SHP77 treated with DMSO at 0.1 percent for 48 hours (cell line): ENCODE measurements at regions not wholly inside any gene's neighbourhood (a gene's known extent, or its start where the extent isn't known, plus 50 kb on each side); places are given as distances from the start of the nearest gene placed in this dataset.

ENCODE experiments used
- DNase-seq: peaks from one replicate; lab custom pipeline; 2025; lab: John Stamatoyannopoulos, UW

DNA sequence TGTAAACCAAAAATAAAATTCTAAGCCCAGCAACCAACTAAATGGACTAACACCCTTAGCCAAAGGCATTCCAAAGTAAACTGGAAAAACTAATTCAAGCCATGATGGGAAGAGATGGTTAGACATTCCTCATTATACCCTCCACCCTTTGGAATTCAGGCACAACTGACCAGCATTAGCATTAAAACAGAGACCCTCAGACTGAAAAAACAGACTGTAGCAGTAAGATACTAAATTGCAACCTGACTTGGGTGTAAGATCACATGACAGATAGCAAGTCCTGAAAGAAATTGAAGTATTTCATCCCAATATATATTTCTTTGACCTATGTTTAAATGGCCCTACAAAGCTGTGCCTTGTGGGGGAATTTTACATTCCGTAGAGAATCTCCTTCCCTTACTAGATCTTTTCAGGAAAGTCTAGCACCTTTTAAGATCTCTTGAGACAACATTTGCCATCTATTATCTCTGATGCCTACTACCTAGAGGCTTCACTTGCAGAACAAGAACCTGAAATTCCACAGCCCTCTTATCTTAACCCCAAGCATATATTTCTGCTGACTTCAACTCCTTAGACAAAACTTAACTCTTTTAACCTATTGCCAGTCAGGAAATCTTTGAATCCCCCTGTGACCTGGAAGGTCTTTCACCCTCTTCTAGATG, 750.2 kb upstream of the IGFBP3 start:
- no peak for DNase-seq

DNA sequence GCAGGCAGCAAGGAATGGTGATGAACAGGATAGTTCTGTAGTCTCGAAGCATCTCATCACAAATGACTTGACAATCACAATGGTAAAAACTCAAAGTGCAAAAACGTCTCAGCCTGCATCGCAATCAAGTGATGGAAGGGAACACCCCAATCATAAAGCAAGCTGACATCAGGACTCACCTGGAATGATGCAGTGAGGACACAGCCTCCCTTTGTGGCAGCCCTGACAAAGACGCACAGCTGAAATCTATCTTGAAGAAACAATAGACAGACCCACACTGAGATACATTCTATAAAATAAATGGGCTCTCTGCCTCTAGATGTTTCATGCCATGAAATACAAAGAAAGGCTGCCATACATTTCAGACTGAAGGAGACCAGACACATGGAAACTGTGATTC, 748.0 kb upstream of the IGFBP3 start:
- DNase-seq, result no peak

DNA sequence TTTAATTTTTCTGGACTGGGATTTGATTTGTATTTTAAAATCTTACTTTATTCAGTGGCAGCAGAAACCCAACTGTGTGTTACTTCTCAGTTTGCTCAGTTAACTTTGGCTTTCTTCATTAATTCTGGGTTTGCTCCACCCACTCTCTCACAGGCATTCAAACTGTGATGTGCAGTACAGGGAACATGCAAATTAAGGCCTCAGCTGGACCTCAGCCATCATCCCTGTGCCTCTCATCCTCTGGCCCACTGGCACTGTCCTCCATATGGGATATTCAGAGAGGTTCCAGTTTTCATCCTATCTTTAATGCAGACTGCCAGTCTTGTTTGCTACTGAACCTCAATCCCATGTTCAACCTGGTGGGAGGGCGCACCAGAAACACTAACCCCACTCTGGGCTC, 743.4 kb upstream of the IGFBP3 start:
- no peak for DNase-seq

DNA sequence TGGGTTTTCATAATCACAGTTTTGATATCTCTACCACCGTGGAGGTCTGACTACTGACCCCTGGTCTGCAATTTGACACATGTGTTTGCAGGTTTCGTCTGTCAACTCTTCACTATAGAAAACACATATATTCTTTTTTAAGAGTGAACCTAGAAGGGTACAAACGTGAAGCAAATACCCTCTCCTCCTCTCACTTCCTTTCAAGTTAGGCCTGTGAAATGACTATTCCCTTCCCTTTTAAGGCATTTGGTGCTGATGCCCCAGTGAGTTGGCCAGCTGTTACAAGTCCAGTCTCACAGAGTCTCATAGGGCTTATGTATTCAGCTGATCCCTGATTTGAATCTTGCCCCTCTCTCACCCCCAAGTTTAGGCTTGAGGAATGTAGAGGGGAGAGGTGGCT, 742.0 kb upstream of the IGFBP3 start:
- DNase-seq, result no peak

DNA sequence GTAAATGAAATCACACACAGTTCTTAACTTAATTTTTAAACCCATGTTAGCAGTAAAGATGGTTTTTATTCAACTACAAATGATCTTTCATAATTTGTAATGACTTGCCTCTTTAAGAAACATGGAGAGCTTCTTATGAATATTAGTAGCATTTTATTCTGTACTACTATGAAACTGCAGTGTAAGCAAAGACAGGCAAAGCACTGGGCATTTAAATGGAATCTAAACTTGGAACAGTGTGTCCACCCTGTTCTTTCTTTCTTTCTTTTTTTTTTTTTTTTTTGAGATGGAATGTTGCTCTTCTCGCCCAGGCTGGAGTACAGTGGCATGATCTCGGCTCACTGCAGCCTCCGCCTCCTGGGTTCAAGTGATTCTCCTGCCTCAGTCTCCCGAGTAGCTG, 740.4 kb upstream of the IGFBP3 start:
- DNase-seq, result no peak

DNA sequence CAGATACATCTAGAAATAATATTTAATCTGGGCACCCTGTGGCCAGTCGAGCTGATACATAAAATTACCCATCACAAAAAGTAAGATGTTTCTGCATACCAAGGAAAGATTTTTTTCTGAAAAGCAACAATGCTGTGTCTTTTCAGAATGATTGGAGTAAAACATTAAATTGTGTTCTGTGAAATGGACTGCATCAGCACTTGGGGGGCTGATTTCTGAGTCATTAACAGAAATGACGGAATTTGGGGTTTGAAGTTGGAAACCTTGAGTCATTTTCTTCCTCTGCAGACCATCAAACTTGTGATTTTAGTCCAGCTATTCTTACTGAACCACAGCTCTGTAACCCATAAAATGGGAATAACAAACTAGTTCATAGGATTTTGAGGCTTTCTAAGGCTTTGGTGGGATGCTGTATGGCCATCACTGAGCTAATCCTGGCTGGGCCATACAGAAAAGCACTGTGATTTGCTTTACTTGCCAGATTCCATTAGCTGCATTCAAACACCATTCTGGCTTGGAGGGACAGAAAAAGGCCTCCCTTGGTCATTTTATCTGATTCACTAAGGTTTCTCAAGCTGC, 739.4 kb upstream of the IGFBP3 start:
- DNase-seq, result no peak

DNA sequence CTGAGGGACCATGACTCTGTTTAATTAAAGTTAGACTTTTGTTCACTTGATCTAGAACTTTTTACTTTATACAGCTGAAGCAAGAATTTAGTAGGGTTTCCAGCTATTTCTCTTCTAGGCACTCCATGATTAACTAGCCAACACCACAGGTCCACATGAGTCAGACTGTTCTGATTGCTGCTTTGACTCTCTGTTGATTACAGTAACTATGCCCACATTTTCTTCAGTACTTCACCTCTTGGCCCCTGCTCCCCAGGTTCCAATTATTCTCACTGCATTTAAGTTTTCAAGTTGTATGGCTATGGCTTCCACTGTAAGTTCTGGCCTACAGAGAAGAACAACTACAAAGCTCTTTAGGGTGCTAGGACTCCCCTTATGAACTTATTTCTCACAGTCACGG, 737.2 kb upstream of the IGFBP3 start:
- DNase-seq, result no peak

DNA sequence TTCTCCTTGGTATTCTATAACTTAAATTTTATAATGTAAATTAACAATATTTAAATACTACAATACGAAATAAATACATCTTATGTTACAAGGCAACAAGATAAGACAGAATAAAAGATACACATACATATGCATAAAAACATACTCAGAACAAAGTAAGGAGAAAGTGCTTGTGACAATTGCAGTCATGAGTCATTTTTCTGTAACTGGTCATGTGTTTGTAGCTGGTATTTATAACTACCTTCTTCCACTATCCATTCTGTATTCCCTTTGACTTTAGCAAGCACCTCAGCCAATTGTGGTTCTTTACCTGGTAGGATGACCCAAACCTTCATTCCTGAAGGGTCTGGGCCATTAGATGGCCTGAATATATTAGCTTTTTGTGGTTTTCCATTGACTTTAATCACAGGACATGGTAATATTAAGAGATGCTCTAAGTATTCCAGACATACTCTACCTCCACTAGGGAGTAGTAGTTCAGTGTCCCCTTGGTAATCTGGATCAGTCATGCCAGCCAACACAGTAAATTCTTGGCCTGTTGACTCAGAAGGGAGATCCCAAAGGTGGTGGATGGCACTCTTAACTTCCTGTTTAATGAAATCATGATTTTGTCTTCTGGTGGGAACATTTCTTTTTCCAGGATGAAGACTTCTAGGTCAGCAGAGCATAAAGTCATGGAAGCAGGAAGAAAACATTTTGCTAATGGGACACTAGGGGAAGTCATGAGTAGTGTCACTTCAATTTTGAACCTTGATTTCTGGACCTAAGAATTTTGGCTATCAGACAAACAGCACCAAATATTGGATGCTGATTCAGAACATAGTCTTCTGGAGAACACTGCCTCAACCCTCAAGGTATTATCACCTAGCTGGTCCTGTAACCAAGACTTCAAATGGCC, 733.7 kb upstream of the IGFBP3 start:
- no peak for DNase-seq

DNA sequence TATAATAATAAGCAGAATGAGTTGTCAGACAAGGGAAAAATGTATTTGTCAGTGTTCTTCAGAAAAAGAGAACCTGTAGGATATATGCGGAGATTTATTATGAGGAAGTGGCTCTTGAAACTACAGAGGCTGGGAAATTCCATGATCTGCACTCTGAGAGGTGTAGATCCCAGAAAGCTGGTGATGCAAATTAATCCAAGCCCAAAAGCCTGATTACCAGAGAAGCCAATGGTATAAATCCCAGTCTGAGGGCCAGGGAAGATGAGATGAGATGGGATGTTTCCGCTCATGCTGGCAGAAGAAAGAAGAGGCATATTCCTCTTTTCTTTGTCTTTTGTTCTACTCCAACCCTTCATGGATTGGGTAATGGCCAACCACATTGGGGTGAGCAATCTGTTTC, 732.8 kb upstream of the IGFBP3 start:
- no peak for DNase-seq

DNA sequence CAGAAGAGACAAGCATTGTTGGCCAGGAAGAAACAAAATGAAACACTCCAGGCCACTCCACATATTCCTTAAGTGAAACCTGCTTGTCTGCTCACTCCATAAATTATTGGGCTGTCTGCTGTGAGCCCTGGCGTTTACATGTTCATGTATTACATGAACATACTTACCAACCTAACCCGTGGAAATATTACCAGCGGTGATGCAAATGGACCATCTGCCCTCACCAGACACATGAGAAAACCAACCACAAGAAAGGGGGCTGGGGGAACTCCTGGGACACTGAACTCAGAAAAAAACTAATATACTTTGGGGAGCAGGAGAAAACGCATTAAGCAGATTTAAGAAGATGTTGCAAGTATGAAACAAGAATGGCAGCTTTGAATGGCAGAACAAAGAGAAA, 731.2 kb upstream of the IGFBP3 start:
- DNase-seq, result no peak

DNA sequence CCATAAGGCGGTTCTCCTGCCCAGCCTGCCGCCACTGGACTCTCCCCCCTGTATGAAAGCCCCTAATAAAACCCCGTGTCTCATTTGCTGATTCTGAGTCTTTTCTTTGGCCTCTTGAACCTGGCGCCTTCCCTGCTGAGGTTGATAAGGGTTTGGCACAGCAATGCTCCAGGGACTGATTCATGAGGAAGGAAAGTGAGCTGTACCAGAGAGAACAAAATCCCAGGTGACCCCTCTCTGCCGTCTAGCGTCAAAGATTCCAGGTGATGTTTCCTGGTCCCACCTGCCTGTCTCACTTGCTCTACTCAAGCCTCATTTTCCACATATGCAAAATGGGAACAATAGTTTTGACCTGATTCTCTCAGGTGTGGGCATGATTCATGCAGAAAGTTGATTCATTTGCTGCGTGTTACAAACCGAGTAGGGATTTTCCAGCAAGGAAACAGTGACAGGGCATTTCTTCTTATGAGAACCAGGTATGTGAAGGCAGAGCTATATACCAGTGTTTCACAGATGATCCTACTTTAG, 730.6 kb upstream of the IGFBP3 start:
- DNase-seq, result no peak

DNA sequence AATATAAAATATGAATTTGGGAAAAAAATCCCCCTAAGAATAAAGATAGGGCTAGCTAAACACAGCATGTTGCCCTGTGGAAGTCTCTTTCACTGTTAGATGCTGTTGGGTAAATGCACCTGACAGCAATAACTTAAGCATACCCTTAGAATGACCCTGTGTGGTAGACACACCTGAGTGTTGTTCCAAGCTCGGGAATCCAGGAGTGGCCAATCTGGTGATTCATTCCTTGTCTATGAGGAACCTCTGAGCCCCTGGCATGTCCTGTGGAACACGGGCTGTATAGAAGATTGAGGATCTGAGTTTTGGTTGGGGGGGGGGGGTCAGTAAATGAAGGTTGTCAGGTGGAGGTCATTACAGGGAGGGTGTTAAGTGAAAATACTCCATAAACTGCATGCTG, 730.0 kb upstream of the IGFBP3 start:
- DNase-seq, result no peak

DNA sequence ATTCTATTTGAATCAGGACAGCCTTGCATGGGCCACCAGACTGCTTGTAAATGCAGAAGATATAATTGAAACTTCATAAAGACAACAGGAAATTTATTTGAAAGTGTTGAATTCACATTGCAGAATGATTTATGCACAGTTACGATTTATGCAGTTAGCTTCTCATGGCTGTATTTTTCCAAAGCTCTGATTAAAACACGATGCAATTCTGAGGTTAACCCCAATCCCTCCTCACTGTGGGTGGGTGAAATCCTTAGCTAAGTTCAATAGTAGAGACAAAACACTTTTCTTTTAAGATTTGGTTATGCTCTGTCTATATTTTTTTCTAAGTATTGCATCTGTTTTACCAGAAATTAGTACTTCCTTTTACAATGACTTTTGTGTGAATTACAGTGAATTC, 728.8 kb upstream of the IGFBP3 start:
- no peak for DNase-seq

DNA sequence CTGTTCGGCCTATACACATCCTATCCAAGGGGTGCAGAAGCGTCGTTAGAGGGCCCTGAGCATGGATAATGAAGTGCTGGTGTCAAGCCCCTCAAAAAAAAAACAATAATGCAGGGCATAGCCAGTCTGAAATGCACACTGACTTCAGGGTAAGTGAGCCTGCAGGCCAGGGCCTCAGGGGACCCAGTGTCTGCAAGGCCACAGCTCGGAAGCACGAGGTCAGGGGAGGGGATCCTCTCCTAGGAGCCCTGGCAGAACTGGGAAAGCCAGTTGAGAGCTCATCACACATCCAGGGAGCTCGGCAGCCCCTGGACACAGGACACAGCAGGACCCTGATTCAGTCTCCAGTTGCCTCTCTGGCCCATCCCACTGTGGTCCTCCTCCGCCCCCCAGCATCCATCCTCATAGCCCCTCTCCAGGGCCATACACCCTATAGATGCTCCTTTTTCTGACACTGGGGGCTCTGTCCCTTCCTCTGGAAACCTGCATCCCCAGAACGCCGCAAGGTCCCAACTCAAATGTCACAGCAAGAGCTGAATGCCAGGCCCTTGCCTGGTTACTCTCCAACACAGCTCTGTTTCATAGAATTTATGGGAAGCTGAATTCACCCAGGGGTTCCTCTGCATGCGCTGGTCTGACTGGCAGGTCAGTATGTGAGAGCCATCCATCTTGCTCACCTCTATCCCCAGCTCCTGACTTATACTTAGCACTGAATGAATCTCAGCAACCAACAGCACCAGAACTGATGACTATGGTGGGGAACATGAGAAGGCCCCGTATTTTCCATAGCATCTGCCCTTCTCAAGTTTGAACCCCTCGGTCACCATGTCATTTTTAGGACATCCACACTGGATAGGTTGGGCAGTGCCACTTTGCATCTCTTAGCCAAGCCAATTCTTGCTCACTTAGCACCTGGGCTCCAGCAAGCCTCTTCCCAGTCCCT, 717.0 kb upstream of the IGFBP3 start:
- no peak for DNase-seq

DNA sequence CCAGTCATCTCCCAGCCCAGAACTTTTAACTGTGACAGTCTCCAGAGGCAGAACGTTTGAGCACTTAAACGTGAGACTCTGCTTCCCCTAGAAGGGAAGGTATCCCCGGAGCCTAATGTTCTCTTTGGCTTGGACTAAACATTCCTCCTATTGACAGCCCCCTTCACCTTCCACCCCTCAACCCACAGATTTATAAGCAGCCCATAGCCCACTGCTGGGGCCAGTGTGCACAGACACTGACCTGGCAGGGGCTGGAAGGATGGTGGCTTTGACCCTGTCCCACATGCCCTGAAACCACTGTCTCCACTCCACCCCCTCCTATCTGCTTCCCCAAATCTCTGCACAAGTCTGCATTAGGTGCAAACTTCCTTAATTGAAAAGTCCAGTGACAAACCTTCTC, 715.0 kb upstream of the IGFBP3 start:
- DNase-seq, result no peak

DNA sequence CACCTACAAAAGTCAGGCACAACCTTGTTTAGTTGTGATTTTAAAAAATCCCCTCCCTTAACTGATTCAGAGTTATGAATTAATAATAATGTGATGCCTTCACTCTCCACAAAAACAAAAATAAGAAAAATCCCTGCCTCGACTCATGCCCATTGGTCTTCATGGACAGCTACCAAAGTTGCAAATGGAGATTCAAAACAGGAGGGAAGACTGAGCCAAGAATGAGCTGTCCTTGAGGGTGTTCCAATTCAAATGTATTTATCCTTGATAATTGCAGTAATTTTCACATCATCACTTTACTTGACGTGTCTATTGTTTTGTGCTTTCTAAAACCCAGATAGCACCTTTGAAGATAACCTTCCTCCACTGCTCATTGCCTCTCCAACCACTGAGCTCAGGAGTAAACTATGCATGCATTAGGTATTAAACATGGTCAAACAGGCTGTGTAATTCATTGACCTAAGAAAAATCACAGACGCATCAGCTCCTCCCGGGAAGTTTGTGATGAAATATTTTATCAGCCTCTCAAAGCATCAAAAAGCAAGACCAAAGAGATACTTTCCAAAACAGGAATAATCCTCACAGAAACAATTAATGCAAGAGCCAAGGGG, 712.7 kb upstream of the IGFBP3 start:
- DNase-seq, result no peak

DNA sequence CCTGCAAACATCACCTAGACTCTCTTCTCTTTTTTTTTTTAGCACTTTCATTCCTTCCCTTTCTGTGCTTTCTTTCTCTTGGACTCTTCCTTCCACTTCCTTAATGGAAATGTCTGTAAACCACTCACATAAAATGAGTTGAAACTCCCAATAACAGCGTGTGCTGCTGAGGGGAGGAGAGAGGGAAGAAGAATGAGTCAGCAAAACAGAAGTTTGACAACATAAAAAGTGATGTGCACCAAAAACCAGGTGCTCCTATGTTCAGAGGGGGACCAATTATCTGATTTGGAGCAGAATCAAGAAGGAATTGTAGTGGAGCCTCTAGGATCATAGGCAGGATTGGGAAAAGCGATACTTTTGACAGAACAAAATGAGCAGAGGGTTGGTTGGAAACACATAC, 712.1 kb upstream of the IGFBP3 start:
- DNase-seq, result no peak

DNA sequence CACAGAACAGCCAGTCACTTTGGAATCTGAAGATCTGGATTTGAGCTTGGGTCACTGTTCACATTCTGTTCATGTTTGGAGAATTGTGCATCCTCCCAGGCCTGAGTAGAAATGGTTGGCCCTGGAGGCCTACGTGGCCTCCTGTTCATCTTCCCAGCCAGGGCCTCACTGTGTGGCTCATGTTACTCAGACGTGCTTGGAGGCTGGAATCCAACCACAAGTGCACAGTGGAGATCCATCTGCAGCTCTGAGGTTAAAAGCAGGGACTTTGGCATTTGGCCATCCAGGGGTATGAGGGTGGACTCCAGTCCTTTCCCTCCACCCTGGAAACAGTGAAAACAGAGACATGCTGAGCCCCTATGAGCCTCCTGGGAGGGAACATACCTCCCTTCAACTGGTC, 709.0 kb upstream of the IGFBP3 start:
- DNase-seq, result peak; percentile 11

DNA sequence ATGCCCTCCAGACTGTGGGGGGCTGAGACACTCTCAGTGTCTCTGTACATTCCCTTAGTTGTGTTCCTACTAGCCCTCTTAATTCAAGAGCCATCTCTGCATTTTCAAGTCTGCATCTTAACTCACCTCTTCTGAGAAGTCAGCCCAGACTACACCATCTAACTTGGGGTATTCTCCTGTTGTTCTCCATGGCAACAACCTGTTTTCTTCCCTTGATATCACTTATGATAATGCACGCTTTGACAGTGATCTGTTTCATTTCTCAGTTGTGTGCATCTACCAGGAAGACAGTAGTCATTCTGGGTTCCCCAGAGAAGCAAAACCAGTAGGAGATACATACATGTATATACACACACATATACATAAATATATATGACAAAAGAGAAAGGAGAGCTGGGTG, 707.3 kb upstream of the IGFBP3 start:
- DNase-seq, result no peak

DNA sequence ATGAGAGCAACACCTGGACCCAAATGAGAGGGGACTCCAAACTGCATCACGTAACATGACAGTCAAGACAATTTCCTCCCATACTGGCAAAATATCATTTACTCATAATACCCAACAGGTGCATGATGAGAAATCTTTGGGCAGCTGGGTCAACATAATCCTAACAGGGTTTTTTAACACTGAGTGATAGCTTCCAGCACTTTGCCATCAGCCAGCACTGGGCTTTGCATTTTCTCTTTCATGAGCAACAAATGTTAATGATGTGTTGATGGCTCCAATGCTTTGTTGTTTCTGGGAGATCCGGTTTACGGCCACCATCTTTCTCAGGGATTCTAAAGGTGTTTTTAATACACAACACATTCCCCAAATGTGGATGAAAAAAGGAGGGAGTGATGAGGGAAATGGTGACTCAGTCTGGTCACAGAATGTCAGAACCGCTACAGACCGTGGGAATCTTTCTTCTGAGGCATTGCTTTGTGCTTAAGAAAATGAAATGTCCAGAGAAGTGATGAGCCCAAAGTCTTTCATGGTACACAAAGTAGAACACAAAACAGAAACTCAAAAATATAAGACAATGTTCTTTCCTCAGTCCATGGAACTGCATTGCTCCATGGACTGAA, 705.7 kb upstream of the IGFBP3 start:
- peak; percentile 91 for DNase-seq

DNA sequence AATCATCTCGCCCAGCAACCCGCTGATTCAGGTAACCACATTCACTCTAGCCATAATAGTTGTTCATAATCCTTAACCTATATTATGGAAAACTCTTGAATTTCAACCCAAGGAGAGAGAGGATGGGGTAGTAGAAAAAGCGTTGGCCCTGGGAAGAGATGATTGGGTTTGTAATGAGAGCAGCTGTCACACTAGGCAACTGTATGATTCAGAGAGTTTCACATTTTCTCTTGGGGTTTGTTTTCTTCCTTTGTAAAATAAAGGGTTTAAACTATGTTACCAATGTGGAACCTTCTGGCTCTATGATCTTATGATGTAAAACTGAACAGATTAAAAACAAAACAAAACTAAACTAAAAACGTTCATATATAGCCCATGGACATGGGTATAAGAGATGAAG, 705.2 kb upstream of the IGFBP3 start:
- DNase-seq, result no peak
